ENCODE measurements at regions not wholly inside any gene's neighbourhood (a gene's known extent, or its start where the extent isn't known, plus 50 kb on each side); places are given as distances from the start of the nearest gene placed in this dataset.

- DNase-seq: peak; percentile 87
Measured at GRCh38 chr9:6703898-6704639, 53.7 kb upstream of the KDM4C start.

GRCh38 chr9:6702707-6703106, 55.1 kb upstream of the KDM4C start:
- DNase-seq: no peak

GRCh38 chr9:6696178-6696577, 50.6 kb upstream of the GLDC start:
- no peak for DNase-seq

- no peak for DNase-seq
Measured at GRCh38 chr9:6695121-6695814, 49.7 kb upstream of the GLDC start.
